Transverse colon (tissue), 4 donors: ENCODE measurements at regions not wholly inside any gene's neighbourhood (a gene's known extent, or its start where the extent isn't known, plus 50 kb on each side); places are given as distances from the start of the nearest gene placed in this dataset.

Experiments
- DNase-seq: peaks from one replicate; pipeline ENCODE4 v3.0.0-alpha.2; 2019
- H3K27ac ChIP-seq, 4 donors: fragments of 200-600 bp; sonication (generic); 2 replicates each; pipeline ENCODE4 v1.5.1; 2016 to 2018; ENCODE audit warnings: inconsistent platforms in 4 of 4
- H3K27me3 ChIP-seq: fragments of 200-600 bp; sonication (generic); 2 replicates; pipeline ENCODE4 v1.5.1; 2017; ENCODE audit warnings: inconsistent platforms
- H3K36me3 ChIP-seq, 4 donors: fragments of 200-600 bp; sonication (generic); 2 replicates each; pipeline ENCODE4 v1.5.1; 2017 to 2019; ENCODE audit warnings: inconsistent platforms in 4 of 4
- H3K4me1 ChIP-seq, 4 donors: fragments of 200-600 bp; sonication (generic); 2 replicates each; pipeline ENCODE4 v1.5.1; 2017 to 2020; ENCODE audit warnings: inconsistent platforms in 4 of 4
- H3K4me3 ChIP-seq, 4 donors: fragments of 200-600 bp; sonication (generic); 1 replicate in 1 of 4; 2 replicates in 3 of 4; pipeline versions ENCODE4 v1.5.1 to v1.6.1; 2017 to 2019; ENCODE audit warnings: inconsistent platforms in 4 of 4
- H3K9me3 ChIP-seq, 2 donors: fragments of 200-600 bp; sonication (generic); 2 replicates each; pipeline ENCODE4 v1.5.1; 2017 to 2019; ENCODE audit warnings: inconsistent platforms in 2 of 2
- EP300 ChIP-seq: sonication (generic); formaldehyde crosslinking; IDR thresholded peaks from one replicate; pipeline ENCODE4 v1.6.1; 2017; ENCODE audit warnings: antibody characterized with exemption, low read depth
- POLR2A ChIP-seq: fragments of 450-650 bp; IDR thresholded peaks from one replicate; pipeline ENCODE4 v1.6.1; 2016; ENCODE audit warnings: antibody characterized with exemption, mild to moderate bottlenecking, moderate library complexity
- POLR2AphosphoS5 ChIP-seq, 3 donors: sonication (generic); formaldehyde crosslinking; IDR thresholded peaks; one replicate each; pipeline ENCODE4 v1.6.1; 2016; ENCODE audit warnings: antibody characterized with exemption in 3 of 3
- WGBS, 2 donors: methylation state at CpG; one replicate each; pipeline ENCODE4 v1.1.5; 2018; ENCODE audit warnings: low coverage in 1 of 2; 5-methylcytosine and 5-hydroxymethylcytosine counted together
- in situ Hi-C, 4 donors: fragments of 200-750 bp; cut with MboI; loops; one replicate each; pipeline versions ENCODE4 v1.15.0 to v1.15.1; 2017; ENCODE audit warnings: low sequenced_read_pairs in 3 of 4, low pct_ligation_motif_present in 1 of 4, low pct_unique_long_range_greater_than_20kb in 1 of 4
- intact Hi-C: fragments of 100-400 bp; cut with DNase I; formaldehyde crosslinking; loops from one replicate; pipeline ENCODE4 v1.15.1; 2023; ENCODE audit warnings: low total_unique reads
- TF ChIP-seq, protein P1 (sequence below), 5 experiments: fragments of 200-600 bp in 3 of 5; fragments of 450-650 bp in 2 of 5; sonication (generic) in 3 of 5; IDR thresholded peaks; 1 replicate in 2 of 5; 2 replicates in 3 of 5; pipeline ENCODE4 v1.5.1; 2016 to 2017; ENCODE audit warnings: antibody characterized with exemption in 5 of 5, inconsistent platforms in 3 of 5, mild to moderate bottlenecking in 2 of 5, moderate library complexity in 1 of 5

DNA sequence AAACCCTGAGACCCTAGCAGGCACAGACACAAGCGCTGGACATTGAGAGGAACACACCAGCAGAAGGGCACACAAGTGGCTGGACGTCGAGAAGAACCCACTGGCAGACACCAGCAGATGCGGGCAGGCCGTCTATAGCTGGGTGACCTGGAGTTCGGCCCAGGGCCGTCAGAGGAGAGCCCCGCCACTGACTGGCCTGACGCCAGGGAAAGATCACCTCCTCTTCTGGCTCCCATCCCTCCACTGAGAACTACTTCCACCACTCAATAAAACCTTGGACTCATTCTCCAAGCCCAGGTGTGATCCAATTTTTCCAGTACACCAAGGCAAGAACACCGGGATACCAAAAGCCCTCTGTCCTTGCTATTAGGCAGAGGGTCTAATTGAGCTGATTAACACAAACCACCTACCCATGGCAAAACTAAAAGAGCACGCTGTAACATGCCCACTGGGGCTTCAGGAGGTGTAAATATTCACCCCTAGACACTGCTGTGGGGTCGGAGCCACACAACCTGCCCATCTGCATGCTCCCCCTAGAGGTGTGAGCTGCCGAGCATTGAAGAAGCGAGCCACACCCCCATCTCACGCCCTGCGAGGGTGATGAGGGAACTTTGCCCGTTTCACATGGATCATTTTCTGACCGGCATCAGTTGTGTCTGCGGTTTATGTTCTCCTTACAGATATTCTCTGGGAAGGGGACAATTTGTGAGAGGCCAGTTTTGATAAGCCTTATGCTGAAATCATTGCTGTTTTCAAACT, 104.8 kb downstream of the HLX start:
- Histone ChIP-seq H3K9me3 (no peaks in the 10 kb centered on the region), H3K4me1 (no peaks in the 10 kb centered on the region), H3K4me3 (no peak overlapping the region), H3K27ac (no peak overlapping the region), H3K36me3 (no peaks in the 10 kb centered on the region), H3K27me3 (no peaks in the 10 kb centered on the region)
- in situ Hi-C loops (no loop called here), intact Hi-C loops (no loop called here)
- DNase-seq, result no peak
- WGBS, 2 donors, result 83% methylated on average over 19 of the region's 19 CpGs; no CpG with 5 or more reads in 1 of the 2 donors
- TF ChIP-seq EP300 (no peak), POLR2AphosphoS5 (IDR thresholded peaks at IDR 0.05) (no peak), POLR2A (no peak)
- TF ChIP-seq, protein P1, sequence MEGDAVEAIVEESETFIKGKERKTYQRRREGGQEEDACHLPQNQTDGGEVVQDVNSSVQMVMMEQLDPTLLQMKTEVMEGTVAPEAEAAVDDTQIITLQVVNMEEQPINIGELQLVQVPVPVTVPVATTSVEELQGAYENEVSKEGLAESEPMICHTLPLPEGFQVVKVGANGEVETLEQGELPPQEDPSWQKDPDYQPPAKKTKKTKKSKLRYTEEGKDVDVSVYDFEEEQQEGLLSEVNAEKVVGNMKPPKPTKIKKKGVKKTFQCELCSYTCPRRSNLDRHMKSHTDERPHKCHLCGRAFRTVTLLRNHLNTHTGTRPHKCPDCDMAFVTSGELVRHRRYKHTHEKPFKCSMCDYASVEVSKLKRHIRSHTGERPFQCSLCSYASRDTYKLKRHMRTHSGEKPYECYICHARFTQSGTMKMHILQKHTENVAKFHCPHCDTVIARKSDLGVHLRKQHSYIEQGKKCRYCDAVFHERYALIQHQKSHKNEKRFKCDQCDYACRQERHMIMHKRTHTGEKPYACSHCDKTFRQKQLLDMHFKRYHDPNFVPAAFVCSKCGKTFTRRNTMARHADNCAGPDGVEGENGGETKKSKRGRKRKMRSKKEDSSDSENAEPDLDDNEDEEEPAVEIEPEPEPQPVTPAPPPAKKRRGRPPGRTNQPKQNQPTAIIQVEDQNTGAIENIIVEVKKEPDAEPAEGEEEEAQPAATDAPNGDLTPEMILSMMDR (IDR thresholded peaks at IDR 0.05), result no peak

DNA sequence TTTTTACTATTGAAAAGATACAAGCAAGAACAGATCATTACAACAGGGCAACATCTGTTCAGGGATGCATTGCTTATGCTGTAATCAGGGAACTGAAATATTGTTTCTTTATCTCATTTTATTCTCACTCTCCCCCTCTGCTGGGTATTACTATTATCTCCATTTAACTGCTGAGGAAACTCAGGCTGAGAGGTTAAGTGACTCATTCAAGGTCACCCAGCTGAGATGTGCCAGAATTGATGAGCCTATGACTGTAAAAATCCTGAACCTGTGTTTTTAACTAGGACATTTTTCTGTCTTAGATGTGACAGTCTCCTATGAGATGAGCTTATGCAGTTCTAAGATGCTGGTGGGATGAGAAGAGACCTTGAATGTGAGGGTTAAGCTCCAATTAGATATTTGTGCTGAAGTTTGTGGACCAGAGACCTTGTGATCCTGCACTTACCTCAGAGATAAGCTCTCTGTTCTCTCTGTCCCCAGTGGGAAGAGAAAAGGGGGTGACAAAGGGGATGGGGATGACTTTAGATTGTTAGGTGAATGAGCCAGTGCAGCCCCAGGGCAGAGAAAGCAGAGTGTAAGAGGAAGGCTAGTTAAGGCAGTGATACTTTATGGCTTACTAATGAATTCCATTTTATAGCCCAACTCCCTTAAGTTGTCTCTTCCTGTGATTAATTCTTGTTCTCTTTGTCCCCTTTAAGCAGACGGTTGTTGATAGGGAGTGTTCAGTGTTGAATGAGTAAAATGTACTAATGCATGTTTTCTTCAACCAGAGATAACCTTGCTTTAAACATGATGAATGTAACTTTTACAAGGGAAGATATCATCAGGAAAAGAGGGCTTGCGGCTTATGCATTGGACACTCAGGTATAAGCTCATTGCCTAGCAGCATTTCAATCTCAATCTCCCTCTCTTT, 111.4 kb downstream of the HLX start:
- peaks cover 0 to 23% (median 3%) of the 10 kb centered on the region in 4 donors for H3K4me1 ChIP-seq
- H3K36me3 ChIP-seq, result no peaks in the 10 kb centered on the region
- TF ChIP-seq, protein P1 (IDR thresholded peaks at IDR 0.05), result no peak
- TF ChIP-seq POLR2AphosphoS5 (IDR thresholded peaks at IDR 0.05), result no peak
- TF ChIP-seq EP300, result no peak
- H3K4me3 ChIP-seq, result no peak overlapping the region
- no peaks in the 10 kb centered on the region for H3K9me3 ChIP-seq
- intact Hi-C loops (no loop called here), in situ Hi-C loops (no loop called here)
- no peaks in the 10 kb centered on the region for H3K27me3 ChIP-seq
- H3K27ac ChIP-seq, result no peak overlapping the region
- WGBS, 2 donors, result 49 to 52% methylated on average over 2 of the region's 2 CpGs
- DNase-seq, result no peak

DNA sequence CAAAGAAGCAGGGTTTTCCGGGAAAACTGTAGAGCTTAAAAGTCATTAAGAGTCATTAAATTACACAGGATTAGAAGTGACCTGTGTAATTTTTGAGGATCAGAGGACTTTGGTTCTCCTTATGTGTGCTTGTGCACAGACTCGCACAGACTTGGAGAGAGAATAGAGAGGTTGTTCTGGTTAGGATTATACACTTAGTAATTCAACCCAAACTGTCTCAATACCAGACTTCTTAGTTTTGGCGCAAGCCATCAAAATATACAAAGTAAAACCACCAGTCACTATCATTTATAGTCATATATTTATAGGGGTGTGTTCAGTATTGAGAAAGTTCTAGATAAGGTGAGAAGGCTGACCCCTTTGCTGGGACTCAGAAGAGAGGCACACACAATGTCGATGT, 112.3 kb downstream of the HLX start:
- WGBS, 2 donors, result 59 to 76% methylated on average over 3 to 4 of the region's 4 CpGs
- Histone ChIP-seq H3K4me3 (no peak overlapping the region), H3K36me3 (no peaks in the 10 kb centered on the region), H3K9me3 (no peaks in the 10 kb centered on the region), H3K27ac (peak overlapping the region; percentile 42 to 63 (median 54)), H3K4me1 (peaks cover 0 to 23% (median 3%) of the 10 kb centered on the region in 4 donors), H3K27me3 (no peaks in the 10 kb centered on the region)
- intact Hi-C loops (no loop called here), in situ Hi-C loops (no loop called here)
- TF ChIP-seq POLR2AphosphoS5 (IDR thresholded peaks at IDR 0.05) (no peak), EP300 (no peak), POLR2A (no peak)
- TF ChIP-seq, protein P1 (IDR thresholded peaks at IDR 0.05), result no peak
- DNase-seq, result no peak

DNA sequence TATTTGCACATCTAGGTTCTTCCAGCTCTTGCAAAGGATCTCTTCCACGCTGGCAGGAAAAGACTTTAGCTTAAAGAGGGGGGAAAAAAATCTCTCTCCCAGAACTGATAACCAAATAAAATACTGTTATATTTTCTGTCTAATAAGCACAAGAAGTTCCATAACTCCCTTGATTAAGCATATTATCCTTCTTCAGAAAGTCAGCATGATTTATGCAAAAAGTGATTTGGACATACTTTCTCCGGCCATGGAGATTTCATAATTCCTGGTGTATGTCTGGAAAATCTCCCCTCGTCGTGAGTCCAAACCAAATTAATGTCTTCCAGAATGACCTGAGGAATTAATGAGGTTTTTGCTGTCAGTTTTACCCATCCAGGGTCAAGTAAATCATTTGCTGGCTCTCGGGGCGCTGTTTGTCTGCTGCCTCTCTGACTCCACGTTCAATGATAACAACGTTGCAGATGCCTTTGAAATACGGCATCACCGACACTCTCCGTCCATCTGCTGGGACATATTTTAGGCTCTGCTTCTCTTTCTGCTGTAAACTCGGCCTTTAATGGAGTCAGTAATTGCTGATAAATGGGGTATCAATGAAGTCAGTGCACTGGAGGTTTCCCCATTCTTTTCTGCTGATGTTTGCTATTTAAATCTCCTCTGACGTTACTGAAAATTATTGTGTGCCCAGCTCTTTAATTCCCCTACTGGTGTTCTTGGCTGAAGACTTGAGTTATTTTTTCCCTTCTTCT, 112.9 kb downstream of the HLX start:
- peaks cover 0 to 23% (median 3%) of the 10 kb centered on the region in 4 donors for H3K4me1 ChIP-seq
- DNase-seq, result no peak
- 38 to 40% methylated on average over 9 to 13 of the region's 13 CpGs for WGBS, 2 donors
- H3K4me3 ChIP-seq, result no peak overlapping the region
- H3K27ac ChIP-seq, result peak overlapping the region; percentile 42 to 63 (median 54)
- TF ChIP-seq POLR2AphosphoS5 (IDR thresholded peaks at IDR 0.05) (peak in 2 of 3 donors; percentile 17 to 42), POLR2A (no peak)
- H3K27me3 ChIP-seq, result no peaks in the 10 kb centered on the region
- no peaks in the 10 kb centered on the region for H3K36me3 ChIP-seq
- intact Hi-C loops, result no loop called here
- H3K9me3 ChIP-seq, result no peaks in the 10 kb centered on the region
- in situ Hi-C loops, result no loop called here
